Skeletal muscle tissue (tissue), 3 donors: ENCODE measurements at regions not wholly inside any gene's neighbourhood (a gene's known extent, or its start where the extent isn't known, plus 50 kb on each side); places are given as distances from the start of the nearest gene placed in this dataset.
A peak's percentile ranks its signal among the peaks of the same experiment; 100 is the strongest.
"Not testable (repeated sequence)": the region's sequence is repeated elsewhere in the genome, so short reads cannot be mapped to it uniquely, and the experiment has no call there.

Source experiments
- H3K27ac ChIP-seq: one replicate; pipeline ENCODE4 v1.7.0; 2013; ENCODE audit warnings: mild to moderate bottlenecking, low read depth, low read length, inconsistent platforms
- H3K27me3 ChIP-seq, 3 donors: one replicate each; pipeline ENCODE4 v1.7.0; 2013; ENCODE audit warnings: low read length in 3 of 3; ENCODE audit not compliant: control insufficient read depth in 3 of 3, insufficient read depth in 3 of 3
- H3K36me3 ChIP-seq, 3 donors: one replicate each; pipeline ENCODE4 v1.7.0; 2013; ENCODE audit warnings: low read length in 3 of 3; ENCODE audit not compliant: control insufficient read depth in 3 of 3, insufficient read depth in 3 of 3
- H3K4me1 ChIP-seq, 3 donors: one replicate each; pipeline ENCODE4 v1.7.0; 2013; ENCODE audit warnings: low read length in 3 of 3, mild to moderate bottlenecking in 3 of 3; ENCODE audit not compliant: control insufficient read depth in 3 of 3, insufficient read depth in 3 of 3
- H3K4me3 ChIP-seq, 3 donors: one replicate each; pipeline ENCODE4 v1.7.0; 2013; ENCODE audit warnings: low read length in 3 of 3
- H3K9ac ChIP-seq, 3 donors: one replicate each; pipeline ENCODE4 v1.7.0; 2013; ENCODE audit warnings: low read length in 3 of 3, mild to moderate bottlenecking in 3 of 3, moderate library complexity in 2 of 3, low read depth in 1 of 3
- H3K9me3 ChIP-seq, 3 donors: one replicate each; pipeline ENCODE4 v1.7.0; 2013; ENCODE audit warnings: low read length in 3 of 3; ENCODE audit not compliant: control insufficient read depth in 3 of 3
- donor health status: Osteomylitis.

- Histone ChIP-seq H3K36me3 (no peaks in the 10 kb centered on the region), H3K9ac (no peak overlapping the region)
Measured at GRCh38 chr7:112540839-112541577, 60.2 kb downstream of the LSMEM1 start.

GRCh38 chr7:112546723-112547513 is 66.1 kb downstream of the LSMEM1 start:
- no peak overlapping the region for H3K9ac ChIP-seq
- no peaks in the 10 kb centered on the region for H3K9me3 ChIP-seq
- H3K27ac ChIP-seq, result no peak overlapping the region
- H3K4me3 ChIP-seq, result no peak overlapping the region
- H3K4me1 ChIP-seq, result no peaks in the 10 kb centered on the region
- peaks cover 0 to 10% (median 0%) of the 10 kb centered on the region in 3 donors for H3K27me3 ChIP-seq
- no peaks in the 10 kb centered on the region for H3K36me3 ChIP-seq

More at GRCh38 chr7:112540839-112541577, 60.2 kb downstream of the LSMEM1 start:
- no peak overlapping the region for H3K27ac ChIP-seq
- peaks cover 0 to 3% (median 0%) of the 10 kb centered on the region in 3 donors for H3K9me3 ChIP-seq
- no peaks in the 10 kb centered on the region for H3K4me1 ChIP-seq
- no peak overlapping the region for H3K4me3 ChIP-seq
- H3K27me3 ChIP-seq, result no peaks in the 10 kb centered on the region

GRCh38 chr7:112547916-112548315 is 67.1 kb downstream of the LSMEM1 start:
- Histone ChIP-seq H3K4me3 (no peak overlapping the region), H3K9me3 (no peaks in the 10 kb centered on the region), H3K4me1 (no peaks in the 10 kb centered on the region), H3K27ac (no peak overlapping the region), H3K27me3 (peaks cover 0 to 10% (median 0%) of the 10 kb centered on the region in 3 donors), H3K36me3 (no peaks in the 10 kb centered on the region), H3K9ac (no peak overlapping the region)

- Histone ChIP-seq H3K9ac (no peak overlapping the region), H3K9me3 (no peaks in the 10 kb centered on the region), H3K4me3 (no peak overlapping the region), H3K27me3 (peaks cover 0 to 10% (median 0%) of the 10 kb centered on the region in 3 donors), H3K36me3 (no peaks in the 10 kb centered on the region), H3K4me1 (no peaks in the 10 kb centered on the region), H3K27ac (no peak overlapping the region)
Measured at GRCh38 chr7:112550468-112551060, 69.8 kb downstream of the LSMEM1 start.

- not testable (repeated sequence) for H3K9ac ChIP-seq, H3K27ac ChIP-seq
Measured at GRCh38 chr7:112551521-112551920, 70.7 kb downstream of the LSMEM1 start.

GRCh38 chr7:112554591-112554990 is 73.8 kb downstream of the LSMEM1 start:
- H3K36me3 ChIP-seq, result no peaks in the 10 kb centered on the region
- no peak overlapping the region for H3K4me3 ChIP-seq
- no peaks in the 10 kb centered on the region for H3K9me3 ChIP-seq
- H3K9ac ChIP-seq, result no peak overlapping the region
- H3K4me1 ChIP-seq, result no peaks in the 10 kb centered on the region
- H3K27ac ChIP-seq, result no peak overlapping the region
- H3K27me3 ChIP-seq, result no peaks in the 10 kb centered on the region

More at GRCh38 chr7:112551521-112551920, 70.7 kb downstream of the LSMEM1 start:
- not testable (repeated sequence) for H3K27me3 ChIP-seq, H3K4me3 ChIP-seq, H3K36me3 ChIP-seq, H3K9me3 ChIP-seq, H3K4me1 ChIP-seq

- Histone ChIP-seq H3K4me3 (no peak overlapping the region), H3K9ac (no peak overlapping the region), H3K27me3 (no peaks in the 10 kb centered on the region), H3K36me3 (no peaks in the 10 kb centered on the region), H3K27ac (no peak overlapping the region), H3K4me1 (no peaks in the 10 kb centered on the region), H3K9me3 (no peaks in the 10 kb centered on the region)
Measured at GRCh38 chr7:112556633-112557032, 75.8 kb downstream of the LSMEM1 start.

- Histone ChIP-seq H3K27ac (peak overlapping the region; percentile 77), H3K4me3 (peak overlapping the region; percentile 50 to 57 (median 52)), H3K9me3 (no peaks in the 10 kb centered on the region), H3K36me3 (no peaks in the 10 kb centered on the region), H3K9ac (peak overlapping the region; percentile 23 to 72 (median 69)), H3K27me3 (no peaks in the 10 kb centered on the region), H3K4me1 (peaks cover 0 to 6% (median 2%) of the 10 kb centered on the region in 3 donors)
Measured at GRCh38 chr7:112566442-112567324, 85.9 kb downstream of the LSMEM1 start.

GRCh38 chr7:112567388-112567787 is 86.6 kb downstream of the LSMEM1 start:
- Histone ChIP-seq H3K9me3 (no peaks in the 10 kb centered on the region), H3K4me3 (peak overlapping the region; percentile 50 to 57 (median 52)), H3K9ac (peak overlapping the region; percentile 23 to 72 (median 69)), H3K36me3 (no peaks in the 10 kb centered on the region), H3K4me1 (peaks cover 0 to 12% (median 2%) of the 10 kb centered on the region in 3 donors), H3K27ac (peak overlapping the region; percentile 77), H3K27me3 (no peaks in the 10 kb centered on the region)
